HCT116 (cell line): ENCODE measurements at regions not wholly inside any gene's neighbourhood (a gene's known extent, or its start where the extent isn't known, plus 50 kb on each side); places are given as distances from the start of the nearest gene placed in this dataset.

Source experiments
- ATAC-seq: fragments of 200-7000 bp; cut with Tn5 transposase; 2 replicates; pipeline ENCODE4 v1.9.1; 2020; ENCODE audit warnings: mild to moderate bottlenecking, moderate library complexity
- BruUV-seq: library from RNA; stranded (reverse); fragments of 400-500 nt; replicated peaks from 2 replicates; lab custom pipeline; 2021; lab: Mats Ljungman, UMichigan
- CTCF ChIA-PET: fragments of 300-600 bp; sonication (Branson Sonifier 250); formaldehyde crosslinking; loops from one replicate; lab custom pipeline; 2021; ENCODE audit warnings: antibody characterized with exemption; lab: Charles Lee
- POLR2A ChIA-PET: fragments of 300-600, 350-600 bp; sonication (Branson Sonifier 250); formaldehyde crosslinking; loops from one replicate; lab custom pipeline; 2021; ENCODE audit warnings: antibody characterized with exemption; lab: Charles Lee
- RAD21 ChIA-PET, 2 experiments: fragments of 300-600 bp; sonication (Branson Sonifier 250); formaldehyde crosslinking; loops; one replicate each; lab custom pipeline; 2023; ENCODE audit warnings: low total read pairs in 2 of 2; ENCODE audit not compliant: uncharacterized antibody in 2 of 2, unreplicated experiment in 2 of 2, low non-redundant PET in 1 of 2; lab: Charles Lee
- DNase-seq: peaks from one replicate; pipeline ENCODE4 v3.0.0-alpha.2; 2010; ENCODE audit warnings: low read depth, low spot score
- H2AFZ ChIP-seq: fragments of 200-600 bp; shearing (Covaris generic), sonication (generic); 2 replicates; pipeline ENCODE4 v1.6.1; 2017; ENCODE audit warnings: low read depth, mixed run types, mixed read lengths, antibody characterized with exemption, low read length; ENCODE audit not compliant: poor library complexity, severe bottlenecking
- H3K27ac ChIP-seq: 2 replicates; pipeline ENCODE4 v1.5.1; 2012; ENCODE audit warnings: low read depth, low read length
- H3K27me3 ChIP-seq: fragments of 200-600 bp; sonication (generic); 2 replicates; pipeline ENCODE4 v1.6.1; 2016; ENCODE audit warnings: mixed run types, low read length, mixed read lengths; ENCODE audit not compliant: insufficient read depth
- H3K36me3 ChIP-seq, 2 experiments: fragments of 200-500 bp in 1 of 2; fragments of 200-600 bp in 1 of 2; sonication (Bioruptor generic) in 1 of 2; sonication (generic) in 1 of 2; 2 replicates each; pipeline versions ENCODE4 v1.5.1 to v1.6.1; 2014 to 2016; ENCODE audit warnings: low read length in 2 of 2, inconsistent platforms in 1 of 2, mixed read lengths in 1 of 2, mixed run types in 1 of 2; ENCODE audit not compliant: insufficient read depth in 2 of 2, control insufficient read depth in 1 of 2
- H3K4me1 ChIP-seq, 2 experiments: fragments of 200-600 bp in 1 of 2; sonication (generic) in 1 of 2; 2 replicates each; pipeline versions ENCODE4 v1.5.1 to v1.6.1; 2012 to 2017; ENCODE audit warnings: low read length in 2 of 2, inconsistent platforms in 1 of 2, mild to moderate bottlenecking in 1 of 2, mixed read lengths in 1 of 2, mixed run types in 1 of 2, moderate library complexity in 1 of 2; ENCODE audit not compliant: insufficient read depth in 2 of 2, control insufficient read depth in 1 of 2
- H3K4me2 ChIP-seq: fragments of 200-600 bp; sonication (generic); 2 replicates; pipeline ENCODE4 v1.6.1; 2017; ENCODE audit warnings: mixed run types, low read length, mixed read lengths
- H3K4me3 ChIP-seq, 2 experiments: fragments of 200-600 bp in 1 of 2; sonication (generic) in 1 of 2; replicated peaks in 1 of 2; 2 replicates each; pipeline ENCODE4 v1.5.1; 2011 to 2016; ENCODE audit warnings: low read length in 2 of 2, control low read depth in 1 of 2, low read depth in 1 of 2, mild to moderate bottlenecking in 1 of 2, mixed read lengths in 1 of 2, mixed run types in 1 of 2
- H3K79me2 ChIP-seq: fragments of 200-600 bp; sonication (generic); 2 replicates; pipeline ENCODE4 v1.6.1; 2017; ENCODE audit warnings: mild to moderate bottlenecking, mixed run types, low read length, moderate library complexity, mixed read lengths; ENCODE audit not compliant: insufficient read depth
- H3K9ac ChIP-seq: fragments of 200-600 bp; sonication (generic); 2 replicates; pipeline ENCODE4 v1.6.1; 2016; ENCODE audit warnings: low read length, mixed read lengths
- H3K9me2 ChIP-seq: fragments of 200-600 bp; sonication (generic), shearing (Covaris generic); 2 replicates; pipeline ENCODE4 v1.6.1; 2017; ENCODE audit warnings: mixed run types, mild to moderate bottlenecking, moderate library complexity; ENCODE audit not compliant: insufficient read depth
- H3K9me3 ChIP-seq, 2 experiments: fragments of 200-500 bp in 1 of 2; fragments of 200-600 bp in 1 of 2; sonication (Bioruptor generic) in 1 of 2; sonication (generic) in 1 of 2; 2 replicates each; pipeline ENCODE4 v1.6.1; 2014 to 2017; ENCODE audit warnings: low read length in 2 of 2, mixed read lengths in 2 of 2, inconsistent platforms in 1 of 2, low read depth in 1 of 2, mild to moderate bottlenecking in 1 of 2, mixed run types in 1 of 2, moderate library complexity in 1 of 2; ENCODE audit not compliant: control insufficient read depth in 1 of 2, insufficient read depth in 1 of 2
- H4K20me1 ChIP-seq: fragments of 200-600 bp; sonication (generic), shearing (Covaris generic); 2 replicates; pipeline ENCODE4 v1.6.1; 2017; ENCODE audit warnings: mixed run types, mild to moderate bottlenecking, moderate library complexity; ENCODE audit not compliant: insufficient read depth
- CBX3 ChIP-seq: IDR thresholded peaks from 2 replicates; pipeline ENCODE4 v1.6.1; 2012; ENCODE audit warnings: low read depth
- CEBPB ChIP-seq: IDR thresholded peaks from 2 replicates; pipeline ENCODE4 v1.6.1; 2012; ENCODE audit warnings: low read depth
- ELF1 ChIP-seq: IDR thresholded peaks from 2 replicates; pipeline ENCODE4 v1.6.1; 2012; ENCODE audit warnings: low read depth, borderline replicate concordance
- EZH2phosphoT487 ChIP-seq: fragments of 200-600 bp; IDR thresholded peaks from 2 replicates; pipeline ENCODE4 v1.6.1; 2018; ENCODE audit warnings: antibody characterized with exemption, borderline replicate concordance
- FOSL1 ChIP-seq: IDR thresholded peaks from 2 replicates; pipeline ENCODE4 v1.6.1; 2012; ENCODE audit warnings: low read depth
- MAX ChIP-seq: IDR thresholded peaks from 2 replicates; pipeline ENCODE4 v1.6.1; 2012
- POLR2A ChIP-seq: IDR thresholded peaks from 2 replicates; pipeline ENCODE4 v1.7.0; 2011; ENCODE audit warnings: borderline replicate concordance; ENCODE audit not compliant: insufficient read depth, insufficient read length; ENCODE audit errors: extremely low read depth
- POLR2AphosphoS5 ChIP-seq: IDR thresholded peaks from 2 replicates; pipeline ENCODE4 v1.6.1; 2011; ENCODE audit warnings: mild to moderate bottlenecking, low read depth, low read length, moderate library complexity
- SIN3A ChIP-seq: IDR thresholded peaks from 2 replicates; pipeline ENCODE4 v1.6.1; 2012; ENCODE audit warnings: low read depth
- SP1 ChIP-seq: IDR thresholded peaks from 2 replicates; pipeline ENCODE4 v1.6.1; 2012; ENCODE audit warnings: low read depth
- SRF ChIP-seq: IDR thresholded peaks from 2 replicates; pipeline ENCODE4 v1.6.1; 2012; ENCODE audit warnings: low read depth
- TCF7L2 ChIP-seq: IDR thresholded peaks from 2 replicates; pipeline ENCODE4 v1.7.0; 2011; ENCODE audit warnings: borderline replicate concordance, inconsistent platforms; ENCODE audit not compliant: insufficient read depth, insufficient read length; ENCODE audit errors: extremely low read depth
- YY1 ChIP-seq: IDR thresholded peaks from 2 replicates; pipeline ENCODE4 v1.6.1; 2011; ENCODE audit warnings: low read length, low read depth, moderate library complexity, mild to moderate bottlenecking; ENCODE audit not compliant: insufficient replicate concordance; ENCODE audit errors: extremely low read depth
- ZFX ChIP-seq: fragments of 450-650 bp; IDR thresholded peaks from 2 replicates; pipeline ENCODE4 v1.6.1; 2017
- intact Hi-C: fragments of 100-400 bp; cut with micrococcal nuclease; formaldehyde crosslinking; loops from 2 replicates; pipeline ENCODE4 v1.10.0; 2022
- TF ChIP-seq, protein P1 (sequence below): IDR thresholded peaks from 2 replicates; pipeline ENCODE4 v1.6.1; 2011; ENCODE audit warnings: mild to moderate bottlenecking, low read length, moderate library complexity; ENCODE audit not compliant: insufficient replicate concordance; ENCODE audit errors: extremely low read depth
- TF ChIP-seq, protein P2 (sequence below): IDR thresholded peaks from 2 replicates; pipeline ENCODE4 v1.6.1; 2012; ENCODE audit warnings: low read depth

GRCh38 chr6:40015530-40015929, 81.3 kb upstream of the MOCS1 start:
- Histone ChIP-seq H3K79me2 (no peaks in the 10 kb centered on the region), H4K20me1 (no peaks in the 10 kb centered on the region), H3K27ac (no peak overlapping the region), H3K9ac (no peak overlapping the region), H3K4me3 (no peak overlapping the region), H3K4me1 (no peaks in the 10 kb centered on the region), H3K4me2 (no peak overlapping the region), H3K9me2 (no peaks in the 10 kb centered on the region), H3K9me3 (no peaks in the 10 kb centered on the region), H2AFZ (no peak overlapping the region), H3K36me3 (no peaks in the 10 kb centered on the region)
- POLR2A ChIA-PET, result no interaction called here
- CTCF ChIA-PET, result no interaction called here
- RAD21 ChIA-PET, result no interaction called here
- intact Hi-C loops, result no loop called here
- no TSS peak for BruUV-seq
- DNase-seq (no peak), ATAC-seq (no peak)
- TF ChIP-seq ZFX (no peak), POLR2A (no peak), SRF (no peak), CBX3 (no peak), TCF7L2 (no peak), FOSL1 (no peak), SIN3A (no peak), ELF1 (no peak)
- TF ChIP-seq, all 23 proteins: peak for 0
- no peaks in the 10 kb centered on the region for H3K27me3 ChIP-seq

GRCh38 chr6:40011844-40012243, 77.6 kb upstream of the MOCS1 start:
- H3K27me3 ChIP-seq, result 0 out of 2 replicates have a peak, but pooled peaks cover 8% of the 10 kb centered on the region
- BruUV-seq, result no TSS peak
- no peaks in the 10 kb centered on the region for H4K20me1 ChIP-seq
- ChIA-PET RAD21 (no interaction called here), CTCF (no interaction called here), POLR2A (no interaction called here)
- H3K79me2 ChIP-seq, result no peaks in the 10 kb centered on the region
- intact Hi-C loops, result no loop called here
- H2AFZ ChIP-seq, result no peak overlapping the region
- ATAC-seq (no peak), DNase-seq (no peak)
- H3K36me3 ChIP-seq, result no peaks in the 10 kb centered on the region
- H3K27ac ChIP-seq, result no peak overlapping the region
- H3K9ac ChIP-seq, result no peak overlapping the region
- no peaks in the 10 kb centered on the region for H3K9me2 ChIP-seq
- no peak overlapping the region for H3K4me3 ChIP-seq
- peaks cover 0 to 4% of the 10 kb centered on the region in 2 experiments; a peak in 1 of 4 replicates for H3K9me3 ChIP-seq
- no peaks in the 10 kb centered on the region for H3K4me1 ChIP-seq
- no peak overlapping the region for H3K4me2 ChIP-seq
- no peak for TF ChIP-seq ZFX
- TF ChIP-seq MAX, result no peak
- TF ChIP-seq CEBPB, result no peak
- TF ChIP-seq, protein P1, sequence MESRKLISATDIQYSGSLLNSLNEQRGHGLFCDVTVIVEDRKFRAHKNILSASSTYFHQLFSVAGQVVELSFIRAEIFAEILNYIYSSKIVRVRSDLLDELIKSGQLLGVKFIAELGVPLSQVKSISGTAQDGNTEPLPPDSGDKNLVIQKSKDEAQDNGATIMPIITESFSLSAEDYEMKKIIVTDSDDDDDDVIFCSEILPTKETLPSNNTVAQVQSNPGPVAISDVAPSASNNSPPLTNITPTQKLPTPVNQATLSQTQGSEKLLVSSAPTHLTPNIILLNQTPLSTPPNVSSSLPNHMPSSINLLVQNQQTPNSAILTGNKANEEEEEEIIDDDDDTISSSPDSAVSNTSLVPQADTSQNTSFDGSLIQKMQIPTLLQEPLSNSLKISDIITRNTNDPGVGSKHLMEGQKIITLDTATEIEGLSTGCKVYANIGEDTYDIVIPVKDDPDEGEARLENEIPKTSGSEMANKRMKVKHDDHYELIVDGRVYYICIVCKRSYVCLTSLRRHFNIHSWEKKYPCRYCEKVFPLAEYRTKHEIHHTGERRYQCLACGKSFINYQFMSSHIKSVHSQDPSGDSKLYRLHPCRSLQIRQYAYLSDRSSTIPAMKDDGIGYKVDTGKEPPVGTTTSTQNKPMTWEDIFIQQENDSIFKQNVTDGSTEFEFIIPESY, result no peak
- TF ChIP-seq CBX3, result no peak
- TF ChIP-seq, protein P2, sequence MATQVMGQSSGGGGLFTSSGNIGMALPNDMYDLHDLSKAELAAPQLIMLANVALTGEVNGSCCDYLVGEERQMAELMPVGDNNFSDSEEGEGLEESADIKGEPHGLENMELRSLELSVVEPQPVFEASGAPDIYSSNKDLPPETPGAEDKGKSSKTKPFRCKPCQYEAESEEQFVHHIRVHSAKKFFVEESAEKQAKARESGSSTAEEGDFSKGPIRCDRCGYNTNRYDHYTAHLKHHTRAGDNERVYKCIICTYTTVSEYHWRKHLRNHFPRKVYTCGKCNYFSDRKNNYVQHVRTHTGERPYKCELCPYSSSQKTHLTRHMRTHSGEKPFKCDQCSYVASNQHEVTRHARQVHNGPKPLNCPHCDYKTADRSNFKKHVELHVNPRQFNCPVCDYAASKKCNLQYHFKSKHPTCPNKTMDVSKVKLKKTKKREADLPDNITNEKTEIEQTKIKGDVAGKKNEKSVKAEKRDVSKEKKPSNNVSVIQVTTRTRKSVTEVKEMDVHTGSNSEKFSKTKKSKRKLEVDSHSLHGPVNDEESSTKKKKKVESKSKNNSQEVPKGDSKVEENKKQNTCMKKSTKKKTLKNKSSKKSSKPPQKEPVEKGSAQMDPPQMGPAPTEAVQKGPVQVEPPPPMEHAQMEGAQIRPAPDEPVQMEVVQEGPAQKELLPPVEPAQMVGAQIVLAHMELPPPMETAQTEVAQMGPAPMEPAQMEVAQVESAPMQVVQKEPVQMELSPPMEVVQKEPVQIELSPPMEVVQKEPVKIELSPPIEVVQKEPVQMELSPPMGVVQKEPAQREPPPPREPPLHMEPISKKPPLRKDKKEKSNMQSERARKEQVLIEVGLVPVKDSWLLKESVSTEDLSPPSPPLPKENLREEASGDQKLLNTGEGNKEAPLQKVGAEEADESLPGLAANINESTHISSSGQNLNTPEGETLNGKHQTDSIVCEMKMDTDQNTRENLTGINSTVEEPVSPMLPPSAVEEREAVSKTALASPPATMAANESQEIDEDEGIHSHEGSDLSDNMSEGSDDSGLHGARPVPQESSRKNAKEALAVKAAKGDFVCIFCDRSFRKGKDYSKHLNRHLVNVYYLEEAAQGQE, result no peak
- TF ChIP-seq ELF1, result no peak
- TF ChIP-seq SRF, result no peak
- no peak for TF ChIP-seq EZH2phosphoT487
- TF ChIP-seq SP1, result no peak
- TF ChIP-seq POLR2A, result no peak
- no peak for TF ChIP-seq YY1
- no peak for TF ChIP-seq TCF7L2
- TF ChIP-seq SIN3A, result no peak
- TF ChIP-seq POLR2AphosphoS5, result no peak
